ENCODE measurements at regions not wholly inside any gene's neighbourhood (a gene's known extent, or its start where the extent isn't known, plus 50 kb on each side); places are given as distances from the start of the nearest gene placed in this dataset.

- TF ChIP-seq POLR2A (IDR thresholded peaks at IDR 0.05): no peak
- TF ChIP-seq, protein P1, sequence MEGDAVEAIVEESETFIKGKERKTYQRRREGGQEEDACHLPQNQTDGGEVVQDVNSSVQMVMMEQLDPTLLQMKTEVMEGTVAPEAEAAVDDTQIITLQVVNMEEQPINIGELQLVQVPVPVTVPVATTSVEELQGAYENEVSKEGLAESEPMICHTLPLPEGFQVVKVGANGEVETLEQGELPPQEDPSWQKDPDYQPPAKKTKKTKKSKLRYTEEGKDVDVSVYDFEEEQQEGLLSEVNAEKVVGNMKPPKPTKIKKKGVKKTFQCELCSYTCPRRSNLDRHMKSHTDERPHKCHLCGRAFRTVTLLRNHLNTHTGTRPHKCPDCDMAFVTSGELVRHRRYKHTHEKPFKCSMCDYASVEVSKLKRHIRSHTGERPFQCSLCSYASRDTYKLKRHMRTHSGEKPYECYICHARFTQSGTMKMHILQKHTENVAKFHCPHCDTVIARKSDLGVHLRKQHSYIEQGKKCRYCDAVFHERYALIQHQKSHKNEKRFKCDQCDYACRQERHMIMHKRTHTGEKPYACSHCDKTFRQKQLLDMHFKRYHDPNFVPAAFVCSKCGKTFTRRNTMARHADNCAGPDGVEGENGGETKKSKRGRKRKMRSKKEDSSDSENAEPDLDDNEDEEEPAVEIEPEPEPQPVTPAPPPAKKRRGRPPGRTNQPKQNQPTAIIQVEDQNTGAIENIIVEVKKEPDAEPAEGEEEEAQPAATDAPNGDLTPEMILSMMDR (IDR thresholded peaks at IDR 0.05): no peak
Observed at GRCh38 chr17:6347776-6348175, 87.1 kb downstream of the AIPL1 start.

Data from body of pancreas (tissue), 4 donors.